Endodermal cell (in vitro differentiated cells): ENCODE measurements at regions not wholly inside any gene's neighbourhood (a gene's known extent, or its start where the extent isn't known, plus 50 kb on each side); places are given as distances from the start of the nearest gene placed in this dataset.

Experiments used
- DNase-seq: peaks from one replicate; pipeline ENCODE4 v3.0.0-alpha.2; 2017
- H3K27ac ChIP-seq: 2 replicates; pipeline ENCODE4 v1.5.1; 2013; ENCODE audit warnings: mild to moderate bottlenecking, low read depth, low read length, moderate library complexity
- H3K27me3 ChIP-seq: 2 replicates; pipeline ENCODE4 v1.6.1; 2013; ENCODE audit warnings: mild to moderate bottlenecking, low read length, moderate library complexity; ENCODE audit not compliant: insufficient read depth, control insufficient read depth, poor library complexity, severe bottlenecking
- H3K36me3 ChIP-seq: 2 replicates; pipeline ENCODE4 v1.7.0; 2013; ENCODE audit warnings: mild to moderate bottlenecking, low read length, moderate library complexity; ENCODE audit not compliant: control insufficient read depth, insufficient read depth
- H3K4me1 ChIP-seq: one replicate; pipeline ENCODE4 v1.7.0; 2013; ENCODE audit warnings: low read length; ENCODE audit not compliant: control insufficient read depth, insufficient read depth
- H3K4me3 ChIP-seq: 2 replicates; pipeline ENCODE4 v1.5.1; 2013; ENCODE audit warnings: mild to moderate bottlenecking, low read length, moderate library complexity
- H3K9ac ChIP-seq: 2 replicates; pipeline ENCODE4 v1.6.1; 2013; ENCODE audit warnings: mild to moderate bottlenecking, low read length, moderate library complexity; ENCODE audit not compliant: poor library complexity, severe bottlenecking; ENCODE audit errors: extremely low read depth
- H3K9me3 ChIP-seq: 2 replicates; pipeline ENCODE4 v1.6.1; 2013; ENCODE audit warnings: mild to moderate bottlenecking, low read length, moderate library complexity; ENCODE audit not compliant: control insufficient read depth
- H3K27ac Mint-ChIP-seq: 2 replicates; pipeline ENCODE4 v1.8.0; 2020; ENCODE audit warnings: mixed read lengths
- H3K27me3 Mint-ChIP-seq: 2 replicates; pipeline ENCODE4 v1.8.0; 2021; ENCODE audit warnings: mild to moderate bottlenecking, mixed read lengths; ENCODE audit not compliant: insufficient read depth
- H3K36me3 Mint-ChIP-seq: 2 replicates; pipeline ENCODE4 v1.8.0; 2020; ENCODE audit warnings: low read depth, mixed read lengths
- H3K4me1 Mint-ChIP-seq: 2 replicates; pipeline ENCODE4 v1.8.0; 2020; ENCODE audit warnings: mixed read lengths
- H3K4me3 Mint-ChIP-seq: 2 replicates; pipeline ENCODE4 v1.8.0; 2020; ENCODE audit warnings: mild to moderate bottlenecking, moderate library complexity, mixed read lengths
- H3K9me3 Mint-ChIP-seq: 2 replicates; pipeline ENCODE4 v1.8.0; 2020; ENCODE audit warnings: mild to moderate bottlenecking, mixed read lengths
- WGBS, 2 experiments: methylation state at CpG; one replicate each; pipeline versions ENCODE4 v1.1.5 to v1.1.7; 2013; ENCODE audit warnings: missing lambda C conversion rate in 2 of 2, mixed read lengths in 1 of 2; ENCODE audit not compliant: insufficient coverage in 1 of 2, insufficient read length in 1 of 2; 5-methylcytosine and 5-hydroxymethylcytosine counted together
- TF ChIP-seq, protein P1 (sequence below): fragments of 200-600 bp; sonication (generic); conservative IDR thresholded peaks from 2 replicates; pipeline ENCODE4 v1.5.0; 2021; ENCODE audit warnings: antibody characterized with exemption, mild to moderate bottlenecking

DNA sequence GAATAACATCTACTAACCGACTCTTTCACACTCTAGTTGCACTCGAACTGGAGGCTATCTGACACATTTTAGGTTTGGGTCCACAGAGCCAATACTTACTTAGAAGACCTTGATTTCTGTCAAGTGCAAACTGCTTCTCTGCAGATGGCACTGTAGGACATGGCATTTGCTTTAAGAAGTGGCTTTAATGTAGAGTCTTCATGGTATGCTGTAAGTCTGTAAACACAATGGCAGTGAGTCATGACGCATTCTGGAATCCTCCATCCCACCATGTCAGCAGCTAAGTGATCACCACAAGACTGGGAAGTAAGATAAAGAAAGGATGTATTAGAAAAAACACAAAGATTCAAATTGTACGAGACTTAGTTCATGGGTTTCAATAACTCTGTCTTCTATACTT lies 377.0 kb upstream of the NOX3 start:
- TF ChIP-seq, protein P1, sequence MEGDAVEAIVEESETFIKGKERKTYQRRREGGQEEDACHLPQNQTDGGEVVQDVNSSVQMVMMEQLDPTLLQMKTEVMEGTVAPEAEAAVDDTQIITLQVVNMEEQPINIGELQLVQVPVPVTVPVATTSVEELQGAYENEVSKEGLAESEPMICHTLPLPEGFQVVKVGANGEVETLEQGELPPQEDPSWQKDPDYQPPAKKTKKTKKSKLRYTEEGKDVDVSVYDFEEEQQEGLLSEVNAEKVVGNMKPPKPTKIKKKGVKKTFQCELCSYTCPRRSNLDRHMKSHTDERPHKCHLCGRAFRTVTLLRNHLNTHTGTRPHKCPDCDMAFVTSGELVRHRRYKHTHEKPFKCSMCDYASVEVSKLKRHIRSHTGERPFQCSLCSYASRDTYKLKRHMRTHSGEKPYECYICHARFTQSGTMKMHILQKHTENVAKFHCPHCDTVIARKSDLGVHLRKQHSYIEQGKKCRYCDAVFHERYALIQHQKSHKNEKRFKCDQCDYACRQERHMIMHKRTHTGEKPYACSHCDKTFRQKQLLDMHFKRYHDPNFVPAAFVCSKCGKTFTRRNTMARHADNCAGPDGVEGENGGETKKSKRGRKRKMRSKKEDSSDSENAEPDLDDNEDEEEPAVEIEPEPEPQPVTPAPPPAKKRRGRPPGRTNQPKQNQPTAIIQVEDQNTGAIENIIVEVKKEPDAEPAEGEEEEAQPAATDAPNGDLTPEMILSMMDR, result peak; percentile 29
- no peaks in the 10 kb centered on the region for H3K36me3 ChIP-seq
- no peaks in the 10 kb centered on the region for H3K27me3 ChIP-seq
- H3K27me3 Mint-ChIP-seq, result no peaks in the 10 kb centered on the region
- peak; percentile 48 for DNase-seq
- H3K4me1 ChIP-seq, result no peaks in the 10 kb centered on the region
- H3K27ac ChIP-seq, result no peak overlapping the region
- H3K4me3 Mint-ChIP-seq, result no peak overlapping the region
- no peaks in the 10 kb centered on the region for H3K9me3 ChIP-seq
- no peak overlapping the region for H3K27ac Mint-ChIP-seq
- no peak overlapping the region for H3K4me3 ChIP-seq
- no peak overlapping the region for H3K9ac ChIP-seq
- 93% methylated on average over 3 of the region's 4 CpGs; no CpG with 5 or more reads in 1 of the 2 experiments for WGBS, 2 experiments
- H3K9me3 Mint-ChIP-seq, result peaks cover 1% of the 10 kb centered on the region
- H3K36me3 Mint-ChIP-seq, result no peaks in the 10 kb centered on the region
- H3K4me1 Mint-ChIP-seq, result no peaks in the 10 kb centered on the region

GRCh38 chr6:155830531-155830930 lies 374.9 kb upstream of the NOX3 start:
- Histone ChIP-seq H3K27ac (no peak overlapping the region), H3K9ac (no peak overlapping the region), H3K4me3 (no peak overlapping the region), H3K4me1 (no peaks in the 10 kb centered on the region), H3K9me3 (no peaks in the 10 kb centered on the region), H3K36me3 (no peaks in the 10 kb centered on the region), H3K27me3 (no peaks in the 10 kb centered on the region)
- 87 to 89% methylated on average over 3 to 5 of the region's 5 CpGs for WGBS, 2 experiments
- Mint-ChIP-seq H3K4me1 (no peaks in the 10 kb centered on the region), H3K4me3 (no peak overlapping the region), H3K27me3 (no peaks in the 10 kb centered on the region), H3K27ac (no peak overlapping the region), H3K9me3 (peaks cover 1% of the 10 kb centered on the region), H3K36me3 (no peaks in the 10 kb centered on the region)
- TF ChIP-seq, protein P1, result no peak
- no peak for DNase-seq

- H3K9me3 Mint-ChIP-seq, result peaks cover 1% of the 10 kb centered on the region
- no peaks in the 10 kb centered on the region for H3K36me3 Mint-ChIP-seq
- no peaks in the 10 kb centered on the region for H3K4me1 Mint-ChIP-seq
- no peak for DNase-seq
- H3K9ac ChIP-seq, result no peak overlapping the region
- no peaks in the 10 kb centered on the region for H3K9me3 ChIP-seq
- no peaks in the 10 kb centered on the region for H3K36me3 ChIP-seq
- TF ChIP-seq, protein P1, result no peak
- no peak overlapping the region for H3K27ac Mint-ChIP-seq
- H3K27me3 Mint-ChIP-seq, result no peaks in the 10 kb centered on the region
- H3K27me3 ChIP-seq, result no peaks in the 10 kb centered on the region
- no peak overlapping the region for H3K27ac ChIP-seq
- H3K4me3 Mint-ChIP-seq, result no peak overlapping the region
- 93 to 100% methylated on average over 1 to 2 of the region's 2 CpGs for WGBS, 2 experiments
- no peaks in the 10 kb centered on the region for H3K4me1 ChIP-seq
- H3K4me3 ChIP-seq, result no peak overlapping the region
These were observed 374.0 kb upstream of the NOX3 start for GRCh38 chr6:155829646-155830045.
